ENCODE measurements at regions not wholly inside any gene's neighbourhood (a gene's known extent, or its start where the extent isn't known, plus 50 kb on each side); places are given as distances from the start of the nearest gene placed in this dataset.

DNA sequence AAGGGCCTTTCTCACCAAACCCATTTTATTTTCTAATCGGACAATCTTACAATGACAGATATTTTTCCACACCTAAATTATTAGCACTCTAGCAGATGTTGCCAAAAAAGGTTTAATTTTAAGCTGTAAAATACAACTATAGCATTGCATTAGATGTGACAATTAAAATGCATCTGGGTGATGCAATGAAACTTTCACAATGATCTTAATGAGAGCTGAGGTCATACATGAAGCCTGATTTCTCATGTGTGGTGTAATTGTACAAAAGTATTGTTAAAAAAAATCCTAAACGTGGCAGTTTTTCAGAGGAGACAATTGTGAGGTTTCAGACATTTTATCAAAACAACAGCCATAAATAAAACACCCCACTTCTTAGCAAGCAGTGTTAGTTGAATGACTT lies 606.0 kb downstream of the HDGFL1 start:
- DNase-seq, result no peak
- H3K27ac ChIP-seq, result no peak overlapping the region

DNA sequence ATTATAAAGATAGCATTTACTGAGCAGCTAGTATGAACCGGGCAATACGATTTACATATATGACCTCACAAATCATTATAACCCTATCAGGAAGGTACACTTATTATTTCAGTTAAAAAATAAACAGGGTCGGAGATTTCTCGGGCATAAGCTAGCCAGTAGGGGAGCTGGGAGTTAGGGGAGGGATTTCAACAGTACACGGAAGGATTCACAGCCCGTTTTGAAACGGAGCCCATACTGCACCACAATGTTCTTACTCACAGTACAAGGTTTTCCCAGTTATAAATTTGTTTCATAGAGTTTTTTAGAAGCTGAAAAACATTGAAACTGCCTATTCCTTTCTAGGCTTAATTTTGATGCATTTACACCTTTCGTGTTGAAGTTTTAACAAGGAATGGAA lies 607.1 kb downstream of the HDGFL1 start:
- Histone ChIP-seq H3K4me1 (no peaks in the 10 kb centered on the region), H3K36me3 (no peaks in the 10 kb centered on the region), H3K9me3 (no peaks in the 10 kb centered on the region), H3K27me3 (no peaks in the 10 kb centered on the region), H3K27ac (no peak overlapping the region), H3K4me3 (peak overlapping the region; percentile 10)
- intact Hi-C loops (cut with DNase I), result no loop called here
- TF ChIP-seq, protein P1, sequence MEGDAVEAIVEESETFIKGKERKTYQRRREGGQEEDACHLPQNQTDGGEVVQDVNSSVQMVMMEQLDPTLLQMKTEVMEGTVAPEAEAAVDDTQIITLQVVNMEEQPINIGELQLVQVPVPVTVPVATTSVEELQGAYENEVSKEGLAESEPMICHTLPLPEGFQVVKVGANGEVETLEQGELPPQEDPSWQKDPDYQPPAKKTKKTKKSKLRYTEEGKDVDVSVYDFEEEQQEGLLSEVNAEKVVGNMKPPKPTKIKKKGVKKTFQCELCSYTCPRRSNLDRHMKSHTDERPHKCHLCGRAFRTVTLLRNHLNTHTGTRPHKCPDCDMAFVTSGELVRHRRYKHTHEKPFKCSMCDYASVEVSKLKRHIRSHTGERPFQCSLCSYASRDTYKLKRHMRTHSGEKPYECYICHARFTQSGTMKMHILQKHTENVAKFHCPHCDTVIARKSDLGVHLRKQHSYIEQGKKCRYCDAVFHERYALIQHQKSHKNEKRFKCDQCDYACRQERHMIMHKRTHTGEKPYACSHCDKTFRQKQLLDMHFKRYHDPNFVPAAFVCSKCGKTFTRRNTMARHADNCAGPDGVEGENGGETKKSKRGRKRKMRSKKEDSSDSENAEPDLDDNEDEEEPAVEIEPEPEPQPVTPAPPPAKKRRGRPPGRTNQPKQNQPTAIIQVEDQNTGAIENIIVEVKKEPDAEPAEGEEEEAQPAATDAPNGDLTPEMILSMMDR (IDR thresholded peaks at IDR 0.05), result no peak
- DNase-seq (no peak), ATAC-seq (no peak)

More for the DNA sequence above, 606.0 kb downstream of the HDGFL1 start:
- H3K9me3 ChIP-seq, result no peaks in the 10 kb centered on the region
- TF ChIP-seq, protein P1 (IDR thresholded peaks at IDR 0.05), result no peak
- no peaks in the 10 kb centered on the region for H3K4me1 ChIP-seq
- no peak overlapping the region for H3K4me3 ChIP-seq
- no peak for ATAC-seq
- intact Hi-C loops (cut with DNase I), result no loop called here
- H3K36me3 ChIP-seq, result no peaks in the 10 kb centered on the region
- no peaks in the 10 kb centered on the region for H3K27me3 ChIP-seq

DNA sequence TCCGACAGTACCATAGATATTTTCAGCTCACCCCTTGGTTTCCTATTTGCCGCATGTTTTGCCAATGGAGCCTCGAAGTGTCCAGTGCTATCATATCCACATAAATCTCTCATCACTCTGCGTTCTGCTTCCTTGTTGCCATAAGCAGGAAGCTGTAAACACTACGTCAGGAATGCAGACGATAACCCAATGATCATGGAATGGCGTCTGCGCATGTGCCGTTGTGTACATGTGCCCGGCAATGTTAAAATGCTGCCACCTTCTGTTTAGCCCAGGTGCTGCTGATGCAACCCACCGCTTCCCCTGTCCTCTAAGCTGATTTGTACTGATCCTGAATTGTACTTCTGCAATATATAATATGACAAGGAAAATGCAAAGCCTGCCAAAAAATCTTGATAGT lies 607.5 kb downstream of the HDGFL1 start:
- no peaks in the 10 kb centered on the region for H3K36me3 ChIP-seq
- H3K4me1 ChIP-seq, result no peaks in the 10 kb centered on the region
- TF ChIP-seq, protein P1 (IDR thresholded peaks at IDR 0.05), result no peak
- peak overlapping the region; percentile 10 for H3K4me3 ChIP-seq
- no peak overlapping the region for H3K27ac ChIP-seq
- intact Hi-C loops (cut with DNase I), result no loop called here
- no peaks in the 10 kb centered on the region for H3K9me3 ChIP-seq
- DNase-seq (no peak), ATAC-seq (no peak)
- H3K27me3 ChIP-seq, result no peaks in the 10 kb centered on the region

DNA sequence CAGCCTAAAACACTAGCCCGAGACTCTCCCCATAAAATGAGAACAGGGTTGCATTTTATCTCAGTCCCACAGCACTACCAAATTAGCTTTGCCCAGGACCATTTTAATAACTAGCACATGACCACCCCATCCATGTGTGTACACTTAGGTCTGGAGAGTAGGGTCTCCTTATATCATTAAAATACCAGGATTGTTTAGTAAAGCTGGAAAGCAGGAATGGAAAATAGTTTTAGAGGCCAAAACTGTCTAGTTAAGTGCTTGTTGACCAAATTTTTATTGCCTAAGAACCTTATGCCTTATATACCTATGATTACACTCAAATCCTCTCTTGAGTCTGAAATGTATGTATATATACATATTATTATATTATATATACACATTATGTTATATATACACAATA lies 608.4 kb downstream of the HDGFL1 start:
- no peaks in the 10 kb centered on the region for H3K27me3 ChIP-seq
- intact Hi-C loops (cut with DNase I), result no loop called here
- TF ChIP-seq, protein P1 (IDR thresholded peaks at IDR 0.05), result no peak

DNA sequence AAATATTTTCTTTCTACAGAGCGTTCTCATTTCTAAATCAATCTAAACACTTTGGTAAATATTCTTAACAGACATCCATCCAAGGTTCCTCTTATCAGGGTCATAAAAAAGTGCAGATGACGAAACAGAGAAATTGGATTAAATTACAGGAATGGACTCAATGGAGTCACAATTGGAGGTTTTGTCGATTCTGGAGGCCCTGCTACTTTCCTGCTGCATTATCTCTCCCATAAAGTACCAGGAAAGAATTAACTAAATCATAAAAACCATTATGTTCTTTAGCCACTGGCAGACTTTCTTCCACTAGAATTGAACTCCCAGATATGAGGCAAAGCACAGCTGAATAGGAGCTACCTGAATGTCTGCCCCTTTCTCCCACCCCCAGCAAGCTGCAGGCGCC lies 610.6 kb downstream of the HDGFL1 start:
- no peaks in the 10 kb centered on the region for H3K9me3 ChIP-seq
- no peaks in the 10 kb centered on the region for H3K4me1 ChIP-seq
- ATAC-seq (no peak), DNase-seq (no peak)
- TF ChIP-seq, protein P1 (IDR thresholded peaks at IDR 0.05), result no peak
- intact Hi-C loops (cut with DNase I), result no loop called here
- H3K27ac ChIP-seq, result no peak overlapping the region
- no peak overlapping the region for H3K4me3 ChIP-seq
- H3K27me3 ChIP-seq, result no peaks in the 10 kb centered on the region
- H3K36me3 ChIP-seq, result no peaks in the 10 kb centered on the region

More for the DNA sequence above, 608.4 kb downstream of the HDGFL1 start:
- no peaks in the 10 kb centered on the region for H3K4me1 ChIP-seq
- no peaks in the 10 kb centered on the region for H3K36me3 ChIP-seq
- ATAC-seq (no peak), DNase-seq (no peak)
- H3K4me3 ChIP-seq, result no peak overlapping the region
- no peak overlapping the region for H3K27ac ChIP-seq
- no peaks in the 10 kb centered on the region for H3K9me3 ChIP-seq
